ENCODE measurements at regions not wholly inside any gene's neighbourhood (a gene's known extent, or its start where the extent isn't known, plus 50 kb on each side); places are given as distances from the start of the nearest gene placed in this dataset.

DNA sequence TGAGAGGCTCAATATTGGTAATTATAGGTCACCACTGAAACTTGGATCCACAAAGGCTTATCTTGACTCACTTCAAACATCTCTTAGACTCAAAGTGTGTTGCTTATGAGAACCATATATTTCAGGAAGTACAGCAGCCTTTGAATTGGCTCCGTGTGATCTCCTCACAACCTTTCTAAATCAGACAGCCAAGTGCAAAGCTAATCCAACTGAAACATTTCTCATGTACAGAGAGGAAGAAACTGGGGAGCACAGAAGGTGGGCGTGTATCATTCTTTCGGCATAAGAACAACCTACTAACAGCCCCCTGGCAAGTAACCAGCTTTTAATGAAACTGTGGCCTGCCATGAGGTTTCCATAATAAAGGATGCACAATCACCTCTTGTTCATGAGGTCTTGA, 109.4 kb downstream of the MBL2 start:
- no peaks in the 10 kb centered on the region for H3K4me1 Mint-ChIP-seq
- H3K9me3 Mint-ChIP-seq: peaks cover 10% of the 10 kb centered on the region
- no peaks in the 10 kb centered on the region for H3K36me3 Mint-ChIP-seq
- no peak for DNase-seq
- no peak overlapping the region for H3K27ac Mint-ChIP-seq
- H3K4me3 Mint-ChIP-seq: no peak overlapping the region
- H3K27me3 Mint-ChIP-seq: no peaks in the 10 kb centered on the region
- CTCF ChIA-PET: no interaction called here

DNA sequence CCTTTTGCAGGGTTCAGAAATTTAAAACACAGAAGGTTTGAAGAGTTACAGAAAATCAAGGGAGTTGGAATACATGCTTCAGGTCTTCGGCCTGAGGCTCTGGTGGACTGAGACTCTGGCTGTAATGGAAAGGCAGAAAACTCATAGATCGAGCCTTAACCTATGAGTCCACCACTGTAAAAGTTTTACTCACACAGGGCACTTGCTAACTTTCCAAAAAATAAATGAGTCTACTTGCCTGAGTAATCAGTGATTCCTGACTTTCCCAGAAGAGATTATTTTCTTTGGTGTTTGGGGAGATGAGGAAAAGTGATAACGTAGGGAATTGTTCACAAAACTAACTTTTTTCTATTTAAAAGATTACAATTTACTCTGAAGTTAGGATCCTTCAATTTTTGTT, 108.0 kb downstream of the MBL2 start:
- no peaks in the 10 kb centered on the region for H3K4me1 Mint-ChIP-seq
- no peak overlapping the region for H3K4me3 Mint-ChIP-seq
- H3K27ac Mint-ChIP-seq: no peak overlapping the region
- H3K36me3 Mint-ChIP-seq: no peaks in the 10 kb centered on the region
- CTCF ChIA-PET: no interaction called here
- peaks cover 10% of the 10 kb centered on the region for H3K9me3 Mint-ChIP-seq
- no peak for DNase-seq
- H3K27me3 Mint-ChIP-seq: no peaks in the 10 kb centered on the region

DNA sequence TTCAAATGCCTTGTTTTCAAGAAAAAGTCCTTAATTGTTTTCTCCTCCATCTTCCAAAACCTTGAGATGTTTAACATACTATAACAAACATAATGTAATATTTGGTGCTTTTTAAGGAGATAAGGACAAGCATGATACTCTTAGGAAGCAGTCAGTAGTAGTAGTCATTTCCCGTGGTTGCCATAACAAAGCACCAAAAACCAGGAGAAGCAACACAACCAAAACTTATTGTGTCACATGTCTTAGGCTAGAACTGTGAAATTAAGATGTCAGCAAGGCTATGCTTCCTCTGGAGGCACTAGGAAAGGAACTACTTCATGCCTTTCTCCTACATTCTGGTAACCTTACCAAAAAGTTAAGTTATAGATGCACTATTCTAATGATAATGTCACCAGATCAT, 106.8 kb downstream of the MBL2 start:
- Mint-ChIP-seq H3K4me3 (no peak overlapping the region), H3K36me3 (no peaks in the 10 kb centered on the region), H3K27ac (no peak overlapping the region), H3K27me3 (no peaks in the 10 kb centered on the region), H3K4me1 (no peaks in the 10 kb centered on the region), H3K9me3 (peaks cover 10% of the 10 kb centered on the region)
- CTCF ChIA-PET: no interaction called here
- DNase-seq: no peak

DNA sequence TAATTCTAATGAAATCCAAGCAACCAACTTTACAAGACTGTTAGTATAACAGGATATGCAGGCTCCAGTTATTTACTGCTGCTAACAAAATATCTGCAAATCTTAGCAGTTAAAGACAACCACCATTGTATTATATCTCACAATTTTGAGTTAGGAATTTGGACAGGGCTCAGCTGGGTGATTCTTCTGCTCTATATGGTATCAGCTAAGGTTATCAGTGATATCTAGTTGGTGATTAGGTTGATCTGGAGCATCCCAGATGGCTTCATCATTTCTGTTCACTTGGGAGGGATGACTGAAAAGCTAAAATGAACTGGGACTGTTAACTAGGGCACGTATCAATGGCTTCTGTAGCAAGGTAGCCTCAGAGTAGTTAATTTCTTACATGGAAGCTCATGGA, 105.7 kb downstream of the MBL2 start:
- no peak for DNase-seq
- no peaks in the 10 kb centered on the region for H3K4me1 Mint-ChIP-seq
- H3K9me3 Mint-ChIP-seq: peaks cover 10% of the 10 kb centered on the region
- CTCF ChIA-PET: no interaction called here
- H3K27me3 Mint-ChIP-seq: no peaks in the 10 kb centered on the region
- no peak overlapping the region for H3K4me3 Mint-ChIP-seq
- H3K36me3 Mint-ChIP-seq: no peaks in the 10 kb centered on the region
- no peak overlapping the region for H3K27ac Mint-ChIP-seq

DNA sequence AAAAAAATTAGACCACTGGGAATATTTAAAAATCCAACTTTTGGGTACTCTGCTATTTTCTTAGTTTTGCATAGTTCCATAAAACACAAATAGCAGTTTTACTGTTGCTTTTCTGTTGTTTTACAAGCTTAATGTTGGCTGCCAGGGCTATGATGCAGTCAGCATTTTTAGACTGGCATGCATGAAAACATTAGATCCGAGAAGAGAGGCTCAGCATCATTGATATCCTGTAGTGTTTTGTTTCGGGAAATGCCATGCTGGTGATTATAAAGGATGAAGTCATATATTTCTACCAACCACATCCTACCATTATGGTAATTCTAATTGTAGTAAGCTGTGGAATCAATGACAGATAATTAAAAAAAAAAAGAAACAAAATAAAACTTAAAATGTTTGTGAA, 104.6 kb downstream of the MBL2 start:
- Mint-ChIP-seq H3K27ac (no peak overlapping the region), H3K27me3 (no peaks in the 10 kb centered on the region), H3K9me3 (peaks cover 10% of the 10 kb centered on the region), H3K4me1 (no peaks in the 10 kb centered on the region), H3K36me3 (no peaks in the 10 kb centered on the region), H3K4me3 (no peak overlapping the region)
- CTCF ChIA-PET: no interaction called here
- DNase-seq: no peak

DNA sequence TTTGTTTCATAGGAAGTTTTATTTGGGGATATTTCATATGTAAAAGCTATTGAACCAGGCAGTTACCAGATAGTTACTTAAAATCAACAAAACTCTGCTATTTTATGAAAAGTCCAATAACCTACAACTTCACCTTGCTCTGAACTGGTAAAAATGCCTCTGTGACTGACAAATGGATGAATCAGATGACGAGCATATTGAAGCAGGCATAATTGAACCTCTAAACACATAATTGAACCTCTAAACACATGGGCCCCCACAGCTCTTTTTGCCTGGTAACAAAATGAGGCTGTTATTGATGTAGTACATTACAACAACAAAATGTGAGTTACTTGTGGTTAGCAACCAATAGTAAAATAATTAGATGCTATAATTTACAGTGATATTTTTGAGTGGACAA, 99.7 kb downstream of the MBL2 start:
- CTCF ChIA-PET: no interaction called here
- no peaks in the 10 kb centered on the region for H3K27me3 Mint-ChIP-seq
- H3K27ac Mint-ChIP-seq: no peak overlapping the region
- H3K4me3 Mint-ChIP-seq: no peak overlapping the region
- no peak for DNase-seq
- no peaks in the 10 kb centered on the region for H3K4me1 Mint-ChIP-seq
- H3K36me3 Mint-ChIP-seq: no peaks in the 10 kb centered on the region
- no peaks in the 10 kb centered on the region for H3K9me3 Mint-ChIP-seq

DNA sequence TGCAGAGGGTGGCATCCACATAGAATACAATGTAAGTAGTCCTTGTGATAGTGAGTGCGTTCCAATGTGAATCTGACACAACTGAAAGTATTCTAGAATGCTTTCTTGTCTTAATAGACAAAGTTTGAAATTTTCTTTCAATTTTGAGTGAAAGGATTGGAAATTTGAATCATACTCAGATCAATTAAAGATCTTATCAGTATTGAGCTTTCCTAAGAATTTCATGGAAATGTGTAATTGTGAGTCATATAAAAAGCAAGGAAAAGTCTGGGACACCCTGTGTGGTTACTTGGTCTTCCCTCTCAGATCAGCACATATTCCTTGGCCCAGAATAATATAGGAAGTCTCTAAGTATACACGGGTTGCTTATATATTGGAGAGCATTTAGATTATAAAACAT, 99.1 kb downstream of the MBL2 start:
- CTCF ChIA-PET: no interaction called here
- H3K27me3 Mint-ChIP-seq: no peaks in the 10 kb centered on the region

DNA sequence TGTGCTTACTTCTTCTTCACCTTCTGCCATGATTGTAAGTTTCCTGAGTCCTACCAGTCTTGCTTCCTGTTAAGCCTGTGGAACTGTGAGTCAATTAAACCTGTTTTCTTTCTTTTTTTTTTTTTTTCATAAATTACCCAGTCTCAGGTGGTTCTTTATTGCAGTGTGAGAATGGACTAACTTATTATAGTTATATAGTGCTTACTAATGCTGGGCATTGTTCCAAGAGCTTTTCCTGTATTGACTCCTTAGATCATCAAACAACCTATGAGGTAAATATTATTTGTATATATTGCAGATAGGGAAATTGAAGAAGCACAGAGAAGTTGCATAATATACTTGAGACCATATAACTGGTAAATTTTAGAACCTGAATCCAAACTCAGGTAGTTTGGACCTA, 98.1 kb downstream of the MBL2 start:
- H3K9me3 Mint-ChIP-seq: no peaks in the 10 kb centered on the region
- CTCF ChIA-PET: no interaction called here
- no peaks in the 10 kb centered on the region for H3K27me3 Mint-ChIP-seq
- no peaks in the 10 kb centered on the region for H3K4me1 Mint-ChIP-seq
- no peak for DNase-seq
- no peaks in the 10 kb centered on the region for H3K36me3 Mint-ChIP-seq
- no peak overlapping the region for H3K27ac Mint-ChIP-seq
- no peak overlapping the region for H3K4me3 Mint-ChIP-seq

More for the DNA sequence above, 99.1 kb downstream of the MBL2 start:
- DNase-seq: no peak
- Mint-ChIP-seq H3K4me3 (no peak overlapping the region), H3K9me3 (no peaks in the 10 kb centered on the region), H3K36me3 (no peaks in the 10 kb centered on the region), H3K4me1 (no peaks in the 10 kb centered on the region), H3K27ac (no peak overlapping the region)

DNA sequence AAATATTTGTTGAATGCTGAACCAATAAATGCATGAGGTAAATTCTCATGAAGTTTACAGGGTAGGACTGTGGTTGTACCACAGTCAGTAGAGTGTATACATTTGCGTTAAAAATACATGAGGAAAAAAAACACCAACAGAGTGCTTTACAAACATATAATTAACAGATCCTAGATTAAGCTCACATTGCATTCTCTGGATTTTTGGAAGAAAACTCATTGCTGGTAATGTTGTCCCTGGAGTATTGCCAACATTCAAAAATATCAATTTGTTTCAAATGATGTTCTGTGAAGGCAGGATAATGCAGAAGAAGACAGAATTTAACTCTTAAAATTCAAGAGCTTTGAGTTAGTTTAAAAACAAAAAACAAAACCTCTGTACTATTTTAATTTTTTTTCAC, 95.5 kb downstream of the MBL2 start:
- no peak for DNase-seq
- no peak overlapping the region for H3K27ac Mint-ChIP-seq
- no peaks in the 10 kb centered on the region for H3K9me3 Mint-ChIP-seq
- no peaks in the 10 kb centered on the region for H3K4me1 Mint-ChIP-seq
- CTCF ChIA-PET: no interaction called here
- no peaks in the 10 kb centered on the region for H3K27me3 Mint-ChIP-seq
- H3K4me3 Mint-ChIP-seq: no peak overlapping the region
- no peaks in the 10 kb centered on the region for H3K36me3 Mint-ChIP-seq

DNA sequence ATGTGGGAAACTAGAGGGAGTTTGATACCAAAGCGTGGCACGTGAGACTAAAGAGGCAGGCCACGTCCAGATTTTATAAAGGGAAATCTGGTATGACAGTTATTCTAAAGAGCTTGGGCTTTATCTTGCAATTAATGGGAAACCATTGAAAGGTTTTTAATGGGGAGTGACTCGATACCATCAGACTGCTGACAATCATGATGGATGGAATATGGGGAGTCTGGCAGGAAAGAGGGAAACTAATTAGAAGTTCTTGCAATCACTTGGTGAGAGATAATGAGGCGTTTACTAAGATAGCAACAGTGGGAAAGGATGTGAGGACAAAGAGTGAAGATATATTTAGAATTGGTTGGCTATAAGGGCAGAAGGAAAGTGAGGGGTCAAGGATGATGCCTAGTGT, 94.0 kb downstream of the MBL2 start:
- Mint-ChIP-seq H3K9me3 (no peaks in the 10 kb centered on the region), H3K27ac (no peak overlapping the region), H3K27me3 (no peaks in the 10 kb centered on the region), H3K4me1 (no peaks in the 10 kb centered on the region), H3K36me3 (no peaks in the 10 kb centered on the region), H3K4me3 (no peak overlapping the region)
- no peak for DNase-seq
- CTCF ChIA-PET: no interaction called here

DNA sequence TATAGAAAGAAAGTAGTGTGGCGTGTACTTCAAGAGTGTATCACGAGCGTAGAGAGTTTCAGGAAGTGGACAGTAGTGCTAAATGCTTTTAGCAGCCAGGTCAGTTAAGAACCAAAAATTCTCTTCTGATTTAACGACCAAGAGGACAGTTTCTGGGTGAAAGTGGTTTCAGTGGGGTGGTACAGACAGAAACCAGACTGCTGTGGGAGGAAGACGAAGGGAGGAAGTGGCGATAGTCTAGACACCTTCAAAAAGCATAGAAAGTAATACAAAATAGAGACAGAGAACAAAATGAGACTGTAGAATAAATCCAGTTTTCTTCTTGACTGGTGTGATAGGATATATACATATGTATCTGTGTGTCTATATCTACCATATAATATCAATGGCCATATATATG, 93.5 kb downstream of the MBL2 start:
- no peak for DNase-seq
- H3K36me3 Mint-ChIP-seq: no peaks in the 10 kb centered on the region
- CTCF ChIA-PET: no interaction called here
- no peaks in the 10 kb centered on the region for H3K9me3 Mint-ChIP-seq
- H3K27me3 Mint-ChIP-seq: no peaks in the 10 kb centered on the region
- H3K4me3 Mint-ChIP-seq: no peak overlapping the region
- no peak overlapping the region for H3K27ac Mint-ChIP-seq
- no peaks in the 10 kb centered on the region for H3K4me1 Mint-ChIP-seq

DNA sequence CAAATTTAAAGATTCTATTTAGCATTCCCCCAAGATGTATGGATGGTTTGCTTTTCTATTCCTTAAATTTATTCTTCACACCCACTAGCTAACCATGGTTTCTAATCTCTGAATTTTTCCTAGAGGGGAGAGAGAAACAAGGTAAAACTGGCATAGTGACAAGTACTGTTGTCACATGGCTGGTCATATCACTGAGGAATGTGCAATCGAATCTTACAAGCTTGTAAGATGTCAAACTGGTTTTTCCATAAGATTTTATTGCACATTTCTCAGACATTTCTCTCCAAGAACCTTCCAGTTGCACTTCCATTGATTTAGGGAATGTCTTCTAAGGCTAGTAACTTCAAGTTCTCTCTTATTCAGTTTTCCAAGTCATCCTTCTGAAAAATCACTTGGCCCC, 89.8 kb downstream of the MBL2 start:
- no peaks in the 10 kb centered on the region for H3K4me1 Mint-ChIP-seq
- no peak overlapping the region for H3K4me3 Mint-ChIP-seq
- H3K36me3 Mint-ChIP-seq: no peaks in the 10 kb centered on the region
- peaks cover 2% of the 10 kb centered on the region for H3K9me3 Mint-ChIP-seq
- H3K27me3 Mint-ChIP-seq: no peaks in the 10 kb centered on the region
- DNase-seq: no peak
- CTCF ChIA-PET: no interaction called here
- no peak overlapping the region for H3K27ac Mint-ChIP-seq

DNA sequence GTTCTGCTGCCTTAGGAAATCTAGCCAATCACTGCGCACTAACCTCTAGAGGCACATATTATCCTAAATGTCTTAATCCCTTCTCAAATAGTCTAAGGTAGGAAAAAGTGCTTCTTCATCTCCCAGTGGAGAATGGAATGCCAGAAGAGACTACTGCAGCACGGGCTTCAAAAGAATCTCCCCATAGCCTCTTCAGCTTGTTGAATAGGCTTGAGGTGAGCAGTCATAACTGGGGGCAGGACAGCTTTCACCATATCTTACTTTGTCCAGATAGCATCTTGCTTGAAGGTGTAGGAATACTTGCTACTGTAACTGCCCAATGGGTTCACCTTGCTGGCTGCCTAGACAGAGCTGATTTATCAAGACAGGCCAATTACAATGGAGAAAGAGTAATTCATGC, 88.8 kb downstream of the MBL2 start:
- CTCF ChIA-PET: no interaction called here
- Mint-ChIP-seq H3K4me3 (no peak overlapping the region), H3K4me1 (no peaks in the 10 kb centered on the region), H3K9me3 (peaks cover 2% of the 10 kb centered on the region), H3K27me3 (no peaks in the 10 kb centered on the region), H3K36me3 (no peaks in the 10 kb centered on the region), H3K27ac (no peak overlapping the region)
- DNase-seq: no peak

DNA sequence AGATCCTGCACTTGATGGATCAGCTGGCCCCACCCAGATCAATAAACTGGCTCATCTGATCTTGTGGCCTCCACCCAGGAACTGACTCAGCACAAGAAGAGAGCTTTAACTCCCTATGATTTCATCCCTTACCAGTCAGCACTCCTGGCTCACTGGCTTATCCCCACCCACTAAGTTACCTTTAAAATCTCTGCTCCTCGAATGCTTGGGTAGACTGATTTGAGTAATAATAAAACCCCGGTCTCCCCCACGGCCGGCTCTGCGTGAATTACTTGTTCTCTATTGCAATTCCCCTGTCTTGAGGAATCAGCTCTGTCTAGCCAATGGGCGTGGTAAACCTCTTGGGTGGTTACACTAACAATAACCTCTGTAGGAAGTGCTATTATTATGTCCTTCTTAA, 83.7 kb downstream of the MBL2 start:
- Mint-ChIP-seq H3K4me3 (no peak overlapping the region), H3K27ac (no peak overlapping the region), H3K4me1 (no peaks in the 10 kb centered on the region), H3K36me3 (no peaks in the 10 kb centered on the region), H3K27me3 (no peaks in the 10 kb centered on the region), H3K9me3 (peaks cover 12% of the 10 kb centered on the region)
- DNase-seq: no peak
- CTCF ChIA-PET: no interaction called here

DNA sequence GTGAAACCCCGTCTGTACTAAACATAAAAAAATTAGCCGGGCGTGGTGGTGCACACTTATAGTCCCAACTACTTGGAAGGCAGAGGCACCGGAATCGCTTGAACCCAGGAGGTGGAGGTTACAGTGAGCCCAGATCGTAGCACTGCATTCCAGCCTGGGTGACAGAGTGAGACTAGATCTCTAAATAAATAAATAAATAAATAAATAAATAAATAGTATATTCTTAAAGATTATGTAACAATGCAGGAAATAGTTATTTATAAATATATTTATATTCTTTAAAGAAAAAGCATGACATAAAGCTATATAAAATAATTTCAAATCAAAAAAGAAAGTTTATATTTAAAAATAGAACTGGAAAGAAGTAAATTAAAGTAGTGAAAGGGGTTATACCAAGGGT, 76.4 kb downstream of the MBL2 start:
- H3K4me3 Mint-ChIP-seq: no peak overlapping the region
- CTCF ChIA-PET: no interaction called here
- no peaks in the 10 kb centered on the region for H3K4me1 Mint-ChIP-seq
- H3K9me3 Mint-ChIP-seq: peaks cover 3% of the 10 kb centered on the region
- DNase-seq: no peak
- H3K27me3 Mint-ChIP-seq: no peaks in the 10 kb centered on the region
- H3K27ac Mint-ChIP-seq: no peak overlapping the region
- no peaks in the 10 kb centered on the region for H3K36me3 Mint-ChIP-seq

DNA sequence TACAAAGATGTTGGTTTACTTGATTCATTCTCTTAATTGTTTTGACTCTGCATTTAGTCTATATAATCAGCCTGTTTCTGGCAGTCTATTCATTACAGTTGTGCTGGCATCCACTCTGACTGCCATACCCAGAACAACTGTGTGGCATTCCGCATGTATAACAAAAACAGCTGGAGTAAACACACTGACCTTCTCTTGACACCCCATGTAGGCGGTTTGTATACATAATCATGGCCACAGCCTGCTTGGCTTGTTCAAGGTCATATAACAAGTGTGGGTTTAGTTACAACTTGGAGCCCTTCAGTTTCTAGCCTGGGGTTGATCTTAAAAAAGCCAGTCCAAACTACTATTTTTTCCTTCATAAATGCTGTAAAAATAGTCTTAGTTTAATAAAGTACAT, 70.9 kb downstream of the MBL2 start:
- H3K4me3 Mint-ChIP-seq: no peak overlapping the region
- no peaks in the 10 kb centered on the region for H3K27me3 Mint-ChIP-seq
- DNase-seq: no peak
- H3K4me1 Mint-ChIP-seq: no peaks in the 10 kb centered on the region
- no peaks in the 10 kb centered on the region for H3K9me3 Mint-ChIP-seq
- no peaks in the 10 kb centered on the region for H3K36me3 Mint-ChIP-seq
- no peak overlapping the region for H3K27ac Mint-ChIP-seq
- CTCF ChIA-PET: no interaction called here
